GM23338 (cell line): ENCODE measurements at regions not wholly inside any gene's neighbourhood (a gene's known extent, or its start where the extent isn't known, plus 50 kb on each side); places are given as distances from the start of the nearest gene placed in this dataset.
A peak's percentile ranks its signal among the peaks of the same experiment; 100 is the strongest.

ENCODE experiments used
- ATAC-seq: fragments of 200-7000 bp; cut with Tn5 transposase; 3 replicates; pipeline ENCODE4 v1.9.1; 2020
- DNase-seq: peaks from one replicate; pipeline ENCODE4 v3.0.0-alpha.2; 2015; ENCODE audit warnings: low spot score
- H2AFZ ChIP-seq: fragments of 200-600 bp; sonication (generic); 2 replicates; pipeline ENCODE4 v1.8.0; 2016; ENCODE audit warnings: antibody characterized with exemption, mild to moderate bottlenecking, moderate library complexity
- H3F3A ChIP-seq: fragments of 200-600 bp; sonication (generic); replicated peaks from 2 replicates; pipeline ENCODE4 v1.8.0; 2017; ENCODE audit warnings: antibody characterized with exemption, mixed run types, low read depth
- H3K27ac ChIP-seq: fragments of 200-600 bp; sonication (generic); 2 replicates; pipeline ENCODE4 v1.6.1; 2016; ENCODE audit warnings: low read depth
- H3K27me3 ChIP-seq: fragments of 200-600 bp; sonication (generic); 2 replicates; pipeline ENCODE4 v1.8.0; 2016; ENCODE audit warnings: mild to moderate bottlenecking, mixed run types, moderate library complexity; ENCODE audit not compliant: insufficient read depth
- H3K36me3 ChIP-seq: fragments of 200-600 bp; sonication (generic); 2 replicates; pipeline ENCODE4 v1.8.0; 2016; ENCODE audit warnings: mild to moderate bottlenecking; ENCODE audit not compliant: insufficient read depth
- H3K4me1 ChIP-seq: fragments of 200-600 bp; sonication (generic); 2 replicates; pipeline ENCODE4 v1.8.0; 2016; ENCODE audit warnings: mild to moderate bottlenecking, moderate library complexity; ENCODE audit not compliant: insufficient read depth
- H3K4me2 ChIP-seq: fragments of 200-600 bp; sonication (generic); 2 replicates; pipeline ENCODE4 v1.7.1; 2017; ENCODE audit warnings: mixed run types
- H3K4me3 ChIP-seq: fragments of 200-600 bp; sonication (generic); 2 replicates; pipeline ENCODE4 v1.6.1; 2016; ENCODE audit warnings: mixed run types
- H3K79me2 ChIP-seq: fragments of 200-600 bp; sonication (generic); replicated peaks from 2 replicates; pipeline ENCODE4 v1.8.0; 2017; ENCODE audit warnings: mild to moderate bottlenecking; ENCODE audit not compliant: insufficient read depth
- H3K9me2 ChIP-seq: fragments of 200-600 bp; sonication (generic); 2 replicates; pipeline ENCODE4 v1.8.0; 2017; ENCODE audit not compliant: insufficient read depth
- H4K20me1 ChIP-seq: fragments of 200-600 bp; sonication (generic); replicated peaks from 2 replicates; pipeline ENCODE4 v1.8.0; 2017; ENCODE audit warnings: mild to moderate bottlenecking; ENCODE audit not compliant: insufficient read depth
- H3K27ac Mint-ChIP-seq: 2 replicates; pipeline ENCODE4 v1.8.0; 2020; ENCODE audit warnings: inconsistent platforms, mild to moderate bottlenecking, moderate library complexity, mixed read lengths
- H3K27me3 Mint-ChIP-seq: 3 replicates; pipeline ENCODE4 v1.8.0; 2022; ENCODE audit warnings: low read depth, mild to moderate bottlenecking, moderate library complexity, mixed read lengths, inconsistent platforms; ENCODE audit not compliant: insufficient read depth, poor library complexity
- H3K36me3 Mint-ChIP-seq: 3 replicates; pipeline ENCODE4 v1.8.0; 2021; ENCODE audit warnings: low read depth, mild to moderate bottlenecking, inconsistent platforms, moderate library complexity, mixed read lengths
- H3K4me1 Mint-ChIP-seq: 3 replicates; pipeline ENCODE4 v1.8.0; 2020; ENCODE audit warnings: mild to moderate bottlenecking, inconsistent platforms, mixed read lengths
- H3K4me3 Mint-ChIP-seq: 3 replicates; pipeline ENCODE4 v1.8.0; 2021; ENCODE audit warnings: moderate library complexity, mild to moderate bottlenecking, inconsistent platforms, mixed read lengths
- H3K9me3 Mint-ChIP-seq: 3 replicates; pipeline ENCODE4 v1.8.0; 2020; ENCODE audit warnings: moderate library complexity, mild to moderate bottlenecking, inconsistent platforms, mixed read lengths
- CREB1 ChIP-seq: fragments of 250-450 bp; sonication (Bioruptor Pico); IDR thresholded peaks from 2 replicates; pipeline ENCODE4 v1.5.0; 2020; ENCODE audit warnings: low read depth, mild to moderate bottlenecking, moderate library complexity
- EZH2 ChIP-seq: fragments of 200-600 bp; sonication (generic); IDR thresholded peaks from one replicate; pipeline ENCODE4 v1.8.0; 2017; ENCODE audit warnings: antibody characterized with exemption, mild to moderate bottlenecking, low read depth; ENCODE audit not compliant: unreplicated experiment
- EZH2phosphoT487 ChIP-seq: fragments of 200-600 bp; sonication (generic); IDR thresholded peaks from one replicate; pipeline ENCODE4 v1.8.1; 2018; ENCODE audit warnings: antibody characterized with exemption; ENCODE audit not compliant: unreplicated experiment
- JUNB ChIP-seq: IDR thresholded peaks from one replicate; pipeline ENCODE4 v1.6.1; 2016; ENCODE audit warnings: antibody characterized with exemption; ENCODE audit not compliant: unreplicated experiment
- POLR2AphosphoS5 ChIP-seq: IDR thresholded peaks from 2 replicates; pipeline ENCODE4 v1.6.1; 2016; ENCODE audit warnings: antibody characterized with exemption, low read depth
- ZNF331 ChIP-seq: fragments of 250-450 bp; sonication (Bioruptor Pico); IDR thresholded peaks from 2 replicates; pipeline ENCODE4 v1.5.0; 2020; ENCODE audit warnings: low read depth, mild to moderate bottlenecking, moderate library complexity
- TF ChIP-seq, protein P1 (sequence below): fragments of 250-450 bp; sonication (Bioruptor Pico); IDR thresholded peaks from 2 replicates; pipeline ENCODE4 v1.5.0; 2020; ENCODE audit warnings: mild to moderate bottlenecking, moderate library complexity
- TF ChIP-seq, protein P2 (sequence below): IDR thresholded peaks from one replicate; pipeline ENCODE4 v1.6.1; 2018; ENCODE audit warnings: antibody characterized with exemption; ENCODE audit not compliant: unreplicated experiment
- TF ChIP-seq, protein P3 (sequence below): IDR thresholded peaks from 2 replicates; pipeline ENCODE4 v1.6.1; 2016; ENCODE audit warnings: antibody characterized with exemption
- TF ChIP-seq, protein P4 (sequence below), 2 experiments: fragments of 200-600 bp in 1 of 2; sonication (generic) in 1 of 2; conservative IDR thresholded peaks; 2 replicates each; pipeline versions ENCODE4 v1.5.1 to v1.6.1; 2016 to 2017; ENCODE audit warnings: antibody characterized with exemption in 2 of 2, low read depth in 2 of 2, mild to moderate bottlenecking in 2 of 2, moderate library complexity in 1 of 2

DNA sequence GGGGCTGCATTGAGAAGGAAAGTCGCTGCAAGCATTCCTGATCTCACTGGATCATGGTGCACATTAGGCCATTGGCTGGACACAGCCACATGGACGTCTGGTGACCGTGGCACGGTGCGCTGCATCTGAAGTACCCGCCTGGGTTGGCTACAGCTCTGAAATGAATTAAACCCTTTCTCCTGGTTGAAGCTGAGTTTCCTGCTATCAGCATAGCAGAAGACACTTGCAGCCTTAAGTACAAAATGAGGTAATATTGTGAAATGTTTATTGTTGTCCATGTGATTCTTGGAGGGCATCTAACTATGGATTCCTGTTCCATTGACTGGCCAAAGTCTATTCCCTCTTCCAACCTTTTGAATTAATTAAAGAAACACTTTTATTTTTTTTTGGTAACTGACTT, 89.8 kb upstream of the ADTRP start:
- no peak overlapping the region for H3K27ac Mint-ChIP-seq
- ATAC-seq = no peak
- H3K27me3 ChIP-seq = no peaks in the 10 kb centered on the region
- no peak overlapping the region for H3K4me3 Mint-ChIP-seq
- no peaks in the 10 kb centered on the region for H3F3A ChIP-seq
- peaks cover 9% of the 10 kb centered on the region; the same call in 1 of the 3 replicates for H3K9me3 Mint-ChIP-seq
- H4K20me1 ChIP-seq = no peaks in the 10 kb centered on the region
- TF ChIP-seq EZH2phosphoT487 = no peak
- TF ChIP-seq, protein P1, sequence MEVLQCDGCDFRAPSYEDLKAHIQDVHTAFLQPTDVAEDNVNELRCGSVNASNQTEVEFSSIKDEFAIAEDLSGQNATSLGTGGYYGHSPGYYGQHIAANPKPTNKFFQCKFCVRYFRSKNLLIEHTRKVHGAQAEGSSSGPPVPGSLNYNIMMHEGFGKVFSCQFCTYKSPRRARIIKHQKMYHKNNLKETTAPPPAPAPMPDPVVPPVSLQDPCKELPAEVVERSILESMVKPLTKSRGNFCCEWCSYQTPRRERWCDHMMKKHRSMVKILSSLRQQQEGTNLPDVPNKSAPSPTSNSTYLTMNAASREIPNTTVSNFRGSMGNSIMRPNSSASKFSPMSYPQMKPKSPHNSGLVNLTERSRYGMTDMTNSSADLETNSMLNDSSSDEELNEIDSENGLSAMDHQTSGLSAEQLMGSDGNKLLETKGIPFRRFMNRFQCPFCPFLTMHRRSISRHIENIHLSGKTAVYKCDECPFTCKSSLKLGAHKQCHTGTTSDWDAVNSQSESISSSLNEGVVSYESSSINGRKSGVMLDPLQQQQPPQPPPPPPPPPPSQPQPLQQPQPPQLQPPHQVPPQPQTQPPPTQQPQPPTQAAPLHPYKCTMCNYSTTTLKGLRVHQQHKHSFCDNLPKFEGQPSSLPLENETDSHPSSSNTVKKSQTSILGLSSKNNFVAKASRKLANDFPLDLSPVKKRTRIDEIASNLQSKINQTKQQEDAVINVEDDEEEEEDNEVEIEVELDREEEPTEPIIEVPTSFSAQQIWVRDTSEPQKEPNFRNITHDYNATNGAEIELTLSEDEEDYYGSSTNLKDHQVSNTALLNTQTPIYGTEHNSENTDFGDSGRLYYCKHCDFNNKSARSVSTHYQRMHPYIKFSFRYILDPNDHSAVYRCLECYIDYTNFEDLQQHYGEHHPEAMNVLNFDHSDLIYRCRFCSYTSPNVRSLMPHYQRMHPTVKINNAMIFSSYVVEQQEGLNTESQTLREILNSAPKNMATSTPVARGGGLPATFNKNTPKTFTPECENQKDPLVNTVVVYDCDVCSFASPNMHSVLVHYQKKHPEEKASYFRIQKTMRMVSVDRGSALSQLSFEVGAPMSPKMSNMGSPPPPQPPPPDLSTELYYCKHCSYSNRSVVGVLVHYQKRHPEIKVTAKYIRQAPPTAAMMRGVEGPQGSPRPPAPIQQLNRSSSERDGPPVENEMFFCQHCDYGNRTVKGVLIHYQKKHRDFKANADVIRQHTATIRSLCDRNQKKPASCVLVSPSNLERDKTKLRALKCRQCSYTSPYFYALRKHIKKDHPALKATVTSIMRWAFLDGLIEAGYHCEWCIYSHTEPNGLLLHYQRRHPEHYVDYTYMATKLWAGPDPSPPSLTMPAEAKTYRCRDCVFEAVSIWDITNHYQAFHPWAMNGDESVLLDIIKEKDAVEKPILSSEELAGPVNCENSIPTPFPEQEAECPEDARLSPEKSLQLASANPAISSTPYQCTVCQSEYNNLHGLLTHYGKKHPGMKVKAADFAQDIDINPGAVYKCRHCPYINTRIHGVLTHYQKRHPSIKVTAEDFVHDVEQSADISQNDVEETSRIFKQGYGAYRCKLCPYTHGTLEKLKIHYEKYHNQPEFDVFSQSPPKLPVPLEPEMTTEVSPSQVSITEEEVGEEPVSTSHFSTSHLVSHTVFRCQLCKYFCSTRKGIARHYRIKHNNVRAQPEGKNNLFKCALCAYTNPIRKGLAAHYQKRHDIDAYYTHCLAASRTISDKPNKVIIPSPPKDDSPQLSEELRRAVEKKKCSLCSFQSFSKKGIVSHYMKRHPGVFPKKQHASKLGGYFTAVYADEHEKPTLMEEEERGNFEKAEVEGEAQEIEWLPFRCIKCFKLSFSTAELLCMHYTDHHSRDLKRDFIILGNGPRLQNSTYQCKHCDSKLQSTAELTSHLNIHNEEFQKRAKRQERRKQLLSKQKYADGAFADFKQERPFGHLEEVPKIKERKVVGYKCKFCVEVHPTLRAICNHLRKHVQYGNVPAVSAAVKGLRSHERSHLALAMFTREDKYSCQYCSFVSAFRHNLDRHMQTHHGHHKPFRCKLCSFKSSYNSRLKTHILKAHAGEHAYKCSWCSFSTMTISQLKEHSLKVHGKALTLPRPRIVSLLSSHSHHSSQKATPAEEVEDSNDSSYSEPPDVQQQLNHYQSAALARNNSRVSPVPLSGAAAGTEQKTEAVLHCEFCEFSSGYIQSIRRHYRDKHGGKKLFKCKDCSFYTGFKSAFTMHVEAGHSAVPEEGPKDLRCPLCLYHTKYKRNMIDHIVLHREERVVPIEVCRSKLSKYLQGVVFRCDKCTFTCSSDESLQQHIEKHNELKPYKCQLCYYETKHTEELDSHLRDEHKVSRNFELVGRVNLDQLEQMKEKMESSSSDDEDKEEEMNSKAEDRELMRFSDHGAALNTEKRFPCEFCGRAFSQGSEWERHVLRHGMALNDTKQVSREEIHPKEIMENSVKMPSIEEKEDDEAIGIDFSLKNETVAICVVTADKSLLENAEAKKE (CRISPR knock-in tag) = no peak
- TF ChIP-seq CREB1 (CRISPR knock-in tag) = no peak
- TF ChIP-seq, protein P2, sequence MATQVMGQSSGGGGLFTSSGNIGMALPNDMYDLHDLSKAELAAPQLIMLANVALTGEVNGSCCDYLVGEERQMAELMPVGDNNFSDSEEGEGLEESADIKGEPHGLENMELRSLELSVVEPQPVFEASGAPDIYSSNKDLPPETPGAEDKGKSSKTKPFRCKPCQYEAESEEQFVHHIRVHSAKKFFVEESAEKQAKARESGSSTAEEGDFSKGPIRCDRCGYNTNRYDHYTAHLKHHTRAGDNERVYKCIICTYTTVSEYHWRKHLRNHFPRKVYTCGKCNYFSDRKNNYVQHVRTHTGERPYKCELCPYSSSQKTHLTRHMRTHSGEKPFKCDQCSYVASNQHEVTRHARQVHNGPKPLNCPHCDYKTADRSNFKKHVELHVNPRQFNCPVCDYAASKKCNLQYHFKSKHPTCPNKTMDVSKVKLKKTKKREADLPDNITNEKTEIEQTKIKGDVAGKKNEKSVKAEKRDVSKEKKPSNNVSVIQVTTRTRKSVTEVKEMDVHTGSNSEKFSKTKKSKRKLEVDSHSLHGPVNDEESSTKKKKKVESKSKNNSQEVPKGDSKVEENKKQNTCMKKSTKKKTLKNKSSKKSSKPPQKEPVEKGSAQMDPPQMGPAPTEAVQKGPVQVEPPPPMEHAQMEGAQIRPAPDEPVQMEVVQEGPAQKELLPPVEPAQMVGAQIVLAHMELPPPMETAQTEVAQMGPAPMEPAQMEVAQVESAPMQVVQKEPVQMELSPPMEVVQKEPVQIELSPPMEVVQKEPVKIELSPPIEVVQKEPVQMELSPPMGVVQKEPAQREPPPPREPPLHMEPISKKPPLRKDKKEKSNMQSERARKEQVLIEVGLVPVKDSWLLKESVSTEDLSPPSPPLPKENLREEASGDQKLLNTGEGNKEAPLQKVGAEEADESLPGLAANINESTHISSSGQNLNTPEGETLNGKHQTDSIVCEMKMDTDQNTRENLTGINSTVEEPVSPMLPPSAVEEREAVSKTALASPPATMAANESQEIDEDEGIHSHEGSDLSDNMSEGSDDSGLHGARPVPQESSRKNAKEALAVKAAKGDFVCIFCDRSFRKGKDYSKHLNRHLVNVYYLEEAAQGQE = no peak
- no peak for TF ChIP-seq JUNB
- TF ChIP-seq, protein P3, sequence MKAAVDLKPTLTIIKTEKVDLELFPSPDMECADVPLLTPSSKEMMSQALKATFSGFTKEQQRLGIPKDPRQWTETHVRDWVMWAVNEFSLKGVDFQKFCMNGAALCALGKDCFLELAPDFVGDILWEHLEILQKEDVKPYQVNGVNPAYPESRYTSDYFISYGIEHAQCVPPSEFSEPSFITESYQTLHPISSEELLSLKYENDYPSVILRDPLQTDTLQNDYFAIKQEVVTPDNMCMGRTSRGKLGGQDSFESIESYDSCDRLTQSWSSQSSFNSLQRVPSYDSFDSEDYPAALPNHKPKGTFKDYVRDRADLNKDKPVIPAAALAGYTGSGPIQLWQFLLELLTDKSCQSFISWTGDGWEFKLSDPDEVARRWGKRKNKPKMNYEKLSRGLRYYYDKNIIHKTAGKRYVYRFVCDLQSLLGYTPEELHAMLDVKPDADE = no peak
- no peak for TF ChIP-seq EZH2
- TF ChIP-seq ZNF331 (CRISPR knock-in tag) = no peak
- TF ChIP-seq, protein P4, sequence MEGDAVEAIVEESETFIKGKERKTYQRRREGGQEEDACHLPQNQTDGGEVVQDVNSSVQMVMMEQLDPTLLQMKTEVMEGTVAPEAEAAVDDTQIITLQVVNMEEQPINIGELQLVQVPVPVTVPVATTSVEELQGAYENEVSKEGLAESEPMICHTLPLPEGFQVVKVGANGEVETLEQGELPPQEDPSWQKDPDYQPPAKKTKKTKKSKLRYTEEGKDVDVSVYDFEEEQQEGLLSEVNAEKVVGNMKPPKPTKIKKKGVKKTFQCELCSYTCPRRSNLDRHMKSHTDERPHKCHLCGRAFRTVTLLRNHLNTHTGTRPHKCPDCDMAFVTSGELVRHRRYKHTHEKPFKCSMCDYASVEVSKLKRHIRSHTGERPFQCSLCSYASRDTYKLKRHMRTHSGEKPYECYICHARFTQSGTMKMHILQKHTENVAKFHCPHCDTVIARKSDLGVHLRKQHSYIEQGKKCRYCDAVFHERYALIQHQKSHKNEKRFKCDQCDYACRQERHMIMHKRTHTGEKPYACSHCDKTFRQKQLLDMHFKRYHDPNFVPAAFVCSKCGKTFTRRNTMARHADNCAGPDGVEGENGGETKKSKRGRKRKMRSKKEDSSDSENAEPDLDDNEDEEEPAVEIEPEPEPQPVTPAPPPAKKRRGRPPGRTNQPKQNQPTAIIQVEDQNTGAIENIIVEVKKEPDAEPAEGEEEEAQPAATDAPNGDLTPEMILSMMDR (conservative IDR thresholded peaks at IDR 0.05; ENCODE audit: low read depth in 2 of 2) = no peak
- no peak for TF ChIP-seq POLR2AphosphoS5
- 0 out of 2 replicates have a peak, but pooled peaks cover 3% of the 10 kb centered on the region for H3K36me3 ChIP-seq
- H3K27me3 Mint-ChIP-seq = no peaks in the 10 kb centered on the region
- H3K27ac ChIP-seq = no peak overlapping the region
- H2AFZ ChIP-seq = 0 out of 2 replicates have a peak overlapping the region, but pooled peaks have one; percentile 56
- no peaks in the 10 kb centered on the region for H3K4me1 ChIP-seq
- no peak overlapping the region for H3K4me2 ChIP-seq
- peaks cover 7% of the 10 kb centered on the region; the same call in 1 of the 2 replicates for H3K9me2 ChIP-seq
- H3K4me3 ChIP-seq = no peak overlapping the region
- no peaks in the 10 kb centered on the region for H3K79me2 ChIP-seq
- no peak for DNase-seq
- H3K4me1 Mint-ChIP-seq = peaks cover 5% of the 10 kb centered on the region; the same call in 2 of the 3 replicates
- H3K36me3 Mint-ChIP-seq = no peaks in the 10 kb centered on the region
